GM19395 (cell line): ENCODE measurements at regions not wholly inside any gene's neighbourhood (a gene's known extent, or its start where the extent isn't known, plus 50 kb on each side); places are given as distances from the start of the nearest gene placed in this dataset.

Source experiments
- ATAC-seq: cut with Tn5 transposase; IDR thresholded peaks from one replicate; pipeline ENCODE4 v1.9.1; 2021; ENCODE audit warnings: mild to moderate bottlenecking, moderate library complexity; ENCODE audit not compliant: unreplicated experiment

- no peak for ATAC-seq
Observed at GRCh38 chr12:89948271-89949175, 239.9 kb upstream of the ATP2B1 start.

DNA sequence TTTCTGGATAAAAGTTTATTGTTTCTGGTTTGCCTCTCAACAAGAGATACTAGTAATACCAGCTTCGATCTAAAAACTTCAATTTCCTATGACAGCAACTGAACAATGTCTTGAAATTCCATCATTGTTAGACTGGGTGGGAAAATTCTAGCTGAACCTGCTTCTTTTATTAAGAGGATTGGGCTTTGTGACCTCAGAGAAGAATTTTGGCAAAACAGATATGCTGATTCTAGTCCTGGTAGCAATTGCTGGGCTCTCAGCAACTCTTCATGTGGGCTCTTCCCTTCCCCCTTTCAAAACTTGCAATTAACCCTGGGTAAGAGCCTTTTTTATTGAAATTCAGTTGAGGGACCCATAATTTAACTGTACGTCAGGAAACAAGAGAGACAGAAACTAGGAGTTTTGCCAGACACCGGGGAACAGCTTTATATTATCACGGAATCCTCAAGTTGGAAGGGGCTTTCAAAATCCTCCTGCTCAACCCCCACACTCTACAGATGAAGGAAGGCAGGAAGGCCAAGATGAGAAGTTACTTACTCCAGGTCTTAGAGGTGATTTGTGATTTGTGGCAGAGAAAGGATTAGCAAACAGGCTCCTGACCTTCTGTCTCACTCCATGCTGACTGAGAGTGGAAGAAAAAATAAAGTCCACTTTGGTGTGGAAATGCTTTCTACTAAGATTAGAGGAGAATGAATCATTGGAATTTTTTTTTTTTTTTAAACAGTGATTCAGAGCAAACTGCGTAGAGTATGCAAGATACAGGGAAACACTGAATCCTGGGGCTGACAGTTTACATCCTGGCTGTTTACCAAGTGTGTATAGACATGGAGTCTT lies 239.0 kb upstream of the ATP2B1 start:
- ATAC-seq = no peak

GRCh38 chr12:89946518-89947135 lies 238.0 kb upstream of the ATP2B1 start:
- no peak for ATAC-seq

GRCh38 chr12:89945123-89945522 lies 236.5 kb upstream of the ATP2B1 start:
- ATAC-seq = no peak

GRCh38 chr12:89943463-89943862 lies 234.8 kb upstream of the ATP2B1 start:
- no peak for ATAC-seq

DNA sequence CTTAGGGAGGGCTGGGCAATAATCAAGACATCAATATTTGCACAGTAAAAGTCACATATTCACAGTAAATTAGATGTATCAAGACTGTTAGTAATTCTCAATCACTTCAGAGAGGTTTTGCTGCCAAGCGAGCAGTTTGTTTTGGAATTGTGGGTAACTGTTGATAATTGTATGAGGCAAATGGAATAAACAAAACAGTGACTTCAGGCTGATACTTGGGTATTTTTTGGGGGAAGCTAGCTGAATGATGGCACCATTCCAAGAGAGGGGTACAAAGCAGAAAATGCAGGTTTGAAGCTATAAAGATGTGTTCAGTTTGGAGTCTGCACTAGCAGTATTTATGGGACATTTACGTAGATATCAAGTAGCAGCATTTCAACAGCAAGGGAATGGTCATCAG lies 232.8 kb upstream of the ATP2B1 start:
- ATAC-seq = no peak

DNA sequence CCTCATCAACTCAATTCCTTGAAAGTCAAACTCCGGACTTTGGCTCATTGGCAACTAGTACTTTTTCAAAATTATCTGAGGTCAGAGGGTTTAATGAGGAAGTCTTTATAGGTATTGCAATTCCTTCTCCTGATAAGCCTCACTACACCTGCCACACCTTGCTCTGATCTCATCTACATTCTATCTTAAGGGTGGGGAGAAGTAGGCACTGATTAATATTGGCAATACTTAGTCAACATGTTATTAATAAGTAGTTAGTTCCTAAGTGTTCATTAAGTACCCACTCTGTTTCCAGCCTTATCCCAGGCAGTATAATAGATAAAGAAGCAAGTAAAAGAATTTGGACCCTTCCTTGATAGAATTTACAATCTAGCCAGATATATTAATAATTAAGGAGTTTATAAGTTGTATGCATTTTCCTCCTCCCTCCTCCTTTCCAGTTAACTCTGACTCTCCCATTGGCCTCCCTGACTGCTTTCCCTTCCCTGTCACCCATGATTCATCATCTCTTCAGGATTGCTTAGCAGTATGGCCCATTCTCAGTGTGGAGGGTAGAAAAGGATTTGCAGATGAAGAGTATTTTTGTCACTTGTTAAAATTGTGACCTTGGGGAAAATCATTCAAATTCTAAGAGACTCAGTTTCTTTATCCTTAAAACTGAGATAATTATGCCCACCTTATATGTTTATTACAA lies 231.0 kb upstream of the ATP2B1 start:
- ATAC-seq = no peak

GRCh38 chr12:89936631-89937030 lies 228.0 kb upstream of the ATP2B1 start:
- ATAC-seq = no peak

GRCh38 chr12:89935850-89936249 lies 227.2 kb upstream of the ATP2B1 start:
- peak; percentile 91 for ATAC-seq

GRCh38 chr12:89933911-89934310 lies 225.3 kb upstream of the ATP2B1 start:
- ATAC-seq = no peak

DNA sequence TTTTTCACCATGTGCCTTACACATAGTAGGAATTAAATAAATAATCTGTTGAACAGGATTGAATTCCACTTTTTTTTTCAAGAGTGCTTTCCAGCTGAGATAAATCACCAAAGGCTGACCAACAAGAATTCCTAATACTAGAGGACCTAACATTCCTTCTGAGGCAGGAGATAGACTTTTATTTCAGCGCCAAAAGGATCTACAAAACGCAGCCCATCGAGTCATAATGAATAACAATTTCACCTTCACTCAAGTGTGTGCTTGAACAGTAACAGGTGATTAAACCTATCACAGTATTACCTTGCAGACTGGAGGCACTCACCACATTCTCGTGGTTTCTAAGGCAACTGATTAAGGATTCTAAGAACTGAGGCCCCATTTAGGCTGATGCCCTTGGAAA lies 224.3 kb upstream of the ATP2B1 start:
- no peak for ATAC-seq

- no peak for ATAC-seq
Observed at GRCh38 chr12:89928467-89928866, 219.8 kb upstream of the ATP2B1 start.

- peak; percentile 100 for ATAC-seq
Observed at GRCh38 chr12:89927226-89927698, 218.6 kb upstream of the ATP2B1 start.

DNA sequence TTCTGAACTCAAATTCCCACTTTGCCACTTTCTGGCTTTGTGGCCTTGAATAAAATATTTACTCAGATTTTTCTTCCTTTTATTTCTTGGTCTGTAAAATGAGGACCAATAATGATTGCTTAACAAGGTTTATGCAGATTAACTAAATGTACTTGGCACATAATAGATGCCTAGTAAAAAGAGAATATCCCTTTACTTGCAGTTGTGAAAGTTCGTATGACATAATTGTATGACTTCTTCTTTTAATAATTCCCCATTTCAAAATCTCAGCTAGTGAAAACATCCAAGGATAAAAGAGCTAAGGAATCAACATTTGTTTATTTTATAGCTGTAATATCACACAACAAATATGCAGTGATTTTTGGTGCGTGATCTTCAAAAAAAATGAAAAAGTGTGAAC lies 215.6 kb upstream of the ATP2B1 start:
- ATAC-seq = no peak

DNA sequence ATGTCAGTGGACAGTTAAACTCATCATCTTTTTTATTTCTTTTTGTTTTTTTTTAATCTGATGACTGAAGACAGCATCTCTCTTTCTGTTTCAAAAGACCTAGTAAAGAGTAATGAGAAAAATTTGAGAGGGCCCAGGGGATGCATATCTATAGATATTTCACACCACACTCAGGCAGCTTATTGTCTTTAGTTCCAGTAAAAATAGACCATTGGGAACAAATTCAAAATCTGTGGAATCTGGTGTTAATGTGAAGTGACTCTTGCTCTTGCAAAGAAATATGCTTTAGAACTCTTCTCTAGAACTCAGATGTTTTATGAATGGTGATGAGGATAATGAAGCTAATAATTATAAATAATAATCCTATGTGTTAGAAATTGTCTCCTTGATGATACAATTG lies 214.5 kb upstream of the ATP2B1 start:
- ATAC-seq = no peak

DNA sequence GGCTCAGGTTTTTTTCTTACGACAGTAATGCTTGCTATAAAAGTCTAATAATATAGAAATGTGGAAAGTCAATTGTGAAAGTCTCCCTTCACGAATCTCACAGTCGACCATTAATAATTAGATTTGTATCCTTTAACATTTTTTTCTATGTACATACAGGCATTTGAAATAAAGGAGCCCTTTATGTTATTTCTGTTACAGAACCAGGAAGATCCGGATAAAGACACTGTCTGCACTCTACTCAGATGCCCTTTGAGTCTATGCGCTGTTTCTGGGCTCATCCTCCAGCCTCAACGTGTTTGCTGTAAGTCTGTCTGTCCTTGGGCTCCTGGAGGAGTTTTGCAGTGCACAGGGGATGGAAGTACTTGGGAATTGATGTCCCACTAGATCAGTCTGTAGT lies 212.2 kb upstream of the ATP2B1 start:
- no peak for ATAC-seq

GRCh38 chr12:89919241-89919906 lies 210.7 kb upstream of the ATP2B1 start:
- no peak for ATAC-seq

DNA sequence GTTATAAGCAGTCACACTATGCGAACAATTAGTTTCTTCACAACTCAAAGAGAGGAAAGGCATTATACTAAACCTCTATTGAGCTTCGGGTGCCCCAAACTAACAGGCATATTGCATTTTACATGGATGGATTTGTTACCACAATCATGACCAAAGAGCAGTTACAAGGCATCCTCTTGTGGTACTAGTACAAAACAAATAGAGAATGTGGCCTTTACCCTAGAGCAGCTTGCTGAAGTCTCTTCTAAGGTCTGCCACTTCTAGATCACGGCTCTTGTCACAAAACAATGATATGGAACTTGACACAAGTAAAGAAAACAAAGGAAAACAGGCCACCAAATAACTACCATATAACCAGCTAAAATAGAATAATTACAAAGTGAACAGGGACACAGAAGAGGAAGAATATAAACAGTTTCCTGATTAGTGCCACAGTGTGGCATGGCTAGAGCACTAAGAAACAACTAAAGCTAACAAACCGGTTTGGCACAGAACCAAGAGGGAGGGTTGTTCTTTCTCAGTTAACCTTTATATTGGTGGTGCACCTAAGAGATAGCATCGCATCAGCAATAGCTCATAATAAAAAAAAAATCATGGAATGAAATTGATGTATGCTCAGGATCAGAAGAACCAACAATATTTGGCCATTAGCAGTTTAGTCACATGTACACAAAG lies 209.7 kb upstream of the ATP2B1 start:
- ATAC-seq = no peak

GRCh38 chr12:89909753-89910152 lies 201.1 kb upstream of the ATP2B1 start:
- ATAC-seq = no peak

GRCh38 chr12:89907659-89908058 lies 199.0 kb upstream of the ATP2B1 start:
- no peak for ATAC-seq
